GM12878 (cell line): ENCODE measurements at regions not wholly inside any gene's neighbourhood (a gene's known extent, or its start where the extent isn't known, plus 50 kb on each side); places are given as distances from the start of the nearest gene placed in this dataset.

ENCODE experiments used
- CEBPB ChIP-seq, 2 experiments: fragments of 150-350 bp in 1 of 2; IDR thresholded peaks; 2 replicates each; pipeline ENCODE4 v1.6.1; 2012 to 2014; ENCODE audit warnings: low read depth in 2 of 2, low read length in 2 of 2, borderline replicate concordance in 1 of 2, inconsistent platforms in 1 of 2
- CHD2 ChIP-seq: IDR thresholded peaks from 2 replicates; pipeline ENCODE4 v1.6.1; 2011; ENCODE audit warnings: low read depth, low read length, improper control_type of control experiment, borderline replicate concordance
- EZH2 ChIP-seq: IDR thresholded peaks from 2 replicates; pipeline ENCODE4 v1.6.1; 2012; ENCODE audit warnings: low read depth, mild to moderate bottlenecking, control low read depth, inconsistent platforms, low read length, borderline replicate concordance; ENCODE audit not compliant: control insufficient read depth
- FOXM1 ChIP-seq: IDR thresholded peaks from 2 replicates; pipeline ENCODE4 v1.6.1; 2012; ENCODE audit warnings: low read depth, mild to moderate bottlenecking, inconsistent platforms, low read length, moderate library complexity
- GABPA ChIP-seq: IDR thresholded peaks from 2 replicates; pipeline ENCODE4 v1.6.1; 2014; ENCODE audit warnings: antibody characterized with exemption, low read depth, mild to moderate bottlenecking, inconsistent platforms
- NFIC ChIP-seq: IDR thresholded peaks from 2 replicates; pipeline ENCODE4 v1.6.1; 2012; ENCODE audit warnings: low read depth, mild to moderate bottlenecking, inconsistent platforms, low read length, moderate library complexity
- NFYB ChIP-seq: IDR thresholded peaks from 2 replicates; pipeline ENCODE4 v1.6.1; 2011; ENCODE audit warnings: low read depth, mild to moderate bottlenecking, low read length, improper control_type of control experiment, moderate library complexity; ENCODE audit not compliant: insufficient read depth
- POLR2A ChIP-seq: IDR thresholded peaks from 2 replicates; pipeline ENCODE4 v1.6.1; 2011; ENCODE audit warnings: low read depth, mild to moderate bottlenecking, low read length
- RB1 ChIP-seq: fragments of 450-650 bp; formaldehyde crosslinking; IDR thresholded peaks from 2 replicates; pipeline ENCODE4 v1.6.1; 2017; ENCODE audit warnings: mild to moderate bottlenecking, borderline replicate concordance
- SMC3 ChIP-seq: IDR thresholded peaks from 2 replicates; pipeline ENCODE4 v1.6.1; 2011; ENCODE audit warnings: low read length, improper control_type of control experiment, borderline replicate concordance
- ZZZ3 ChIP-seq: IDR thresholded peaks from 2 replicates; pipeline ENCODE4 v1.6.1; 2011; ENCODE audit warnings: low read depth; ENCODE audit not compliant: control insufficient read depth, insufficient read length
- TF ChIP-seq, protein P1 (sequence below), 3 experiments: IDR thresholded peaks in 2 of 3; conservative IDR thresholded peaks in 1 of 3; 2 replicates each; pipeline ENCODE4 v1.5.1; 2011; ENCODE audit warnings: low read depth in 3 of 3, low read length in 3 of 3, mild to moderate bottlenecking in 3 of 3, control low read depth in 2 of 3, moderate library complexity in 2 of 3, inconsistent platforms in 1 of 3, mixed read lengths in 1 of 3; ENCODE audit not compliant: control insufficient read depth in 2 of 3, insufficient read depth in 1 of 3; ENCODE audit errors: extremely low read depth in 1 of 3

DNA sequence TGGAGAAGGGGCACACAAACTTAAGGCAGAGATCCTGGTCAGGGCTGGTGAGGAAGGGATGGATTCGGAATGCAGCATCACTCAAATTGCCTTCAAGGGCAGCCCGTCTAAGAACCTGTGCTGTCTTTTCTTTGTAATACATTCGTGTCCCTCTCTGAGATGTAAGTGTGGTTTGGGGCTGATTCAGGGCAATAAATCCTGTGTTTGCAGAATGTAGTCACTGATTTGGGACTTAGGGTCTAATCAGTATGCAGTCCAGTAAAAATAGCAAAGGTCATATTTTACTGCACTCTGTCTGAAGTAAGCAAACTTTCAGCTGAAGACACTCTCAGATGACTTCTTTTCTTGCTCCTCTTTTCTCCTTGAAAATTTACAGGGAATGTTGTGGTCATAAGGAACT is 93.8 kb upstream of the C1QTNF9B start:
- TF ChIP-seq EZH2 (no peak), RB1 (no peak), CHD2 (no peak), NFYB (no peak), SMC3 (no peak), CEBPB (IDR thresholded peaks at IDR 0.05; ENCODE audit: borderline replicate concordance in 1 of 2, low read depth in 2 of 2, low read length in 2 of 2) (no peak), ZZZ3 (no peak), FOXM1 (no peak), NFIC (no peak), GABPA (no peak), POLR2A (no peak)
- TF ChIP-seq, protein P1, sequence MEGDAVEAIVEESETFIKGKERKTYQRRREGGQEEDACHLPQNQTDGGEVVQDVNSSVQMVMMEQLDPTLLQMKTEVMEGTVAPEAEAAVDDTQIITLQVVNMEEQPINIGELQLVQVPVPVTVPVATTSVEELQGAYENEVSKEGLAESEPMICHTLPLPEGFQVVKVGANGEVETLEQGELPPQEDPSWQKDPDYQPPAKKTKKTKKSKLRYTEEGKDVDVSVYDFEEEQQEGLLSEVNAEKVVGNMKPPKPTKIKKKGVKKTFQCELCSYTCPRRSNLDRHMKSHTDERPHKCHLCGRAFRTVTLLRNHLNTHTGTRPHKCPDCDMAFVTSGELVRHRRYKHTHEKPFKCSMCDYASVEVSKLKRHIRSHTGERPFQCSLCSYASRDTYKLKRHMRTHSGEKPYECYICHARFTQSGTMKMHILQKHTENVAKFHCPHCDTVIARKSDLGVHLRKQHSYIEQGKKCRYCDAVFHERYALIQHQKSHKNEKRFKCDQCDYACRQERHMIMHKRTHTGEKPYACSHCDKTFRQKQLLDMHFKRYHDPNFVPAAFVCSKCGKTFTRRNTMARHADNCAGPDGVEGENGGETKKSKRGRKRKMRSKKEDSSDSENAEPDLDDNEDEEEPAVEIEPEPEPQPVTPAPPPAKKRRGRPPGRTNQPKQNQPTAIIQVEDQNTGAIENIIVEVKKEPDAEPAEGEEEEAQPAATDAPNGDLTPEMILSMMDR (IDR thresholded peaks at IDR 0.05 in 2 of 3, conservative IDR thresholded peaks at IDR 0.05 in 1 of 3; ENCODE audit: control insufficient read depth in 2 of 3, extremely low read depth in 1 of 3, insufficient read depth in 1 of 3, low read depth in 3 of 3, low read length in 3 of 3), result no peak
